HG03565 (cell line): ENCODE measurements at regions not wholly inside any gene's neighbourhood (a gene's known extent, or its start where the extent isn't known, plus 50 kb on each side); places are given as distances from the start of the nearest gene placed in this dataset.

Experiments
- ATAC-seq: cut with Tn5 transposase; IDR thresholded peaks from one replicate; pipeline ENCODE4 v1.9.1; 2021; ENCODE audit warnings: mild to moderate bottlenecking, moderate library complexity; ENCODE audit not compliant: unreplicated experiment

- no peak for ATAC-seq
Observed at GRCh38 chr2:121955426-121955825, 200.0 kb downstream of the TSN start.

- ATAC-seq = no peak
Observed at GRCh38 chr2:121955872-121956271, 200.4 kb downstream of the TSN start.

- peak; percentile 81 for ATAC-seq
Observed at GRCh38 chr2:121960251-121960650, 204.8 kb downstream of the TSN start.

GRCh38 chr2:121961761-121962160, 206.3 kb downstream of the TSN start:
- no peak for ATAC-seq

- no peak for ATAC-seq
Observed at GRCh38 chr2:121965661-121966060, 210.2 kb downstream of the TSN start.

- no peak for ATAC-seq
Observed at GRCh38 chr2:121966663-121967062, 211.2 kb downstream of the TSN start.

GRCh38 chr2:121969166-121969565, 213.7 kb downstream of the TSN start:
- no peak for ATAC-seq

GRCh38 chr2:121969766-121970639, 214.6 kb downstream of the TSN start:
- no peak for ATAC-seq

- ATAC-seq = no peak
Observed at GRCh38 chr2:121972203-121972602, 216.8 kb downstream of the TSN start.

- peak; percentile 99 for ATAC-seq
Observed at GRCh38 chr2:121974897-121975661, 219.6 kb downstream of the TSN start.

GRCh38 chr2:121976926-121977325, 221.5 kb downstream of the TSN start:
- ATAC-seq = no peak

GRCh38 chr2:121977326-121977725, 221.9 kb downstream of the TSN start:
- ATAC-seq = no peak

GRCh38 chr2:121992700-121993099, 237.2 kb downstream of the TSN start:
- no peak for ATAC-seq

- ATAC-seq = no peak
Observed at GRCh38 chr2:121993682-121994081, 238.2 kb downstream of the TSN start.

GRCh38 chr2:121994238-121995206, 239.1 kb downstream of the TSN start:
- ATAC-seq = no peak

- ATAC-seq = no peak
Observed at GRCh38 chr2:121998751-121999150, 243.3 kb downstream of the TSN start.

GRCh38 chr2:121999264-121999663, 243.8 kb downstream of the TSN start:
- no peak for ATAC-seq

- no peak for ATAC-seq
Observed at GRCh38 chr2:122000556-122001340, 245.3 kb downstream of the TSN start.

GRCh38 chr2:122001441-122001874, 246.0 kb downstream of the TSN start:
- ATAC-seq = no peak
